HUES48 (cell line): ENCODE measurements at regions not wholly inside any gene's neighbourhood (a gene's known extent, or its start where the extent isn't known, plus 50 kb on each side); places are given as distances from the start of the nearest gene placed in this dataset.
"Not testable (repeated sequence)": the region's sequence is repeated elsewhere in the genome, so short reads cannot be mapped to it uniquely, and the experiment has no call there.

Experiments used
- H3K27ac ChIP-seq: one replicate; pipeline ENCODE4 v1.7.0; 2013; ENCODE audit warnings: low read depth, low read length, inconsistent platforms
- H3K27me3 ChIP-seq: 2 replicates; pipeline ENCODE4 v1.6.1; 2013; ENCODE audit warnings: mild to moderate bottlenecking, low read length; ENCODE audit not compliant: control insufficient read depth, insufficient read depth
- H3K36me3 ChIP-seq: 2 replicates; pipeline ENCODE4 v1.6.1; 2013; ENCODE audit warnings: low read length; ENCODE audit not compliant: control insufficient read depth, insufficient read depth
- H3K4me1 ChIP-seq: 2 replicates; pipeline ENCODE4 v1.6.1; 2013; ENCODE audit warnings: mild to moderate bottlenecking, low read length; ENCODE audit not compliant: control insufficient read depth, insufficient read depth
- H3K4me3 ChIP-seq: 2 replicates; pipeline ENCODE4 v1.5.1; 2013; ENCODE audit warnings: mild to moderate bottlenecking, low read depth, low read length
- H3K9ac ChIP-seq: 2 replicates; pipeline ENCODE4 v1.6.1; 2013; ENCODE audit warnings: mild to moderate bottlenecking, low read depth, low read length, moderate library complexity
- H3K9me3 ChIP-seq: 2 replicates; pipeline ENCODE4 v1.6.1; 2013; ENCODE audit warnings: low read length; ENCODE audit not compliant: control insufficient read depth, insufficient read depth

- Histone ChIP-seq H3K4me3 (no peak overlapping the region), H3K9ac (no peak overlapping the region), H3K27me3 (no peaks in the 10 kb centered on the region), H3K27ac (no peak overlapping the region), H3K4me1 (no peaks in the 10 kb centered on the region), H3K36me3 (no peaks in the 10 kb centered on the region), H3K9me3 (no peaks in the 10 kb centered on the region; the same call in 1 of the 2 replicates)
These were observed 954.4 kb downstream of the TRHDE start for GRCh38 chr12:73226593-73226992.

- H3K27ac ChIP-seq, H3K4me1 ChIP-seq, H3K27me3 ChIP-seq, H3K9me3 ChIP-seq, H3K9ac ChIP-seq, H3K4me3 ChIP-seq, H3K36me3 ChIP-seq: not testable (repeated sequence)
These were observed 956.7 kb downstream of the TRHDE start for GRCh38 chr12:73228828-73229227.

- Histone ChIP-seq H3K27ac (no peak overlapping the region), H3K36me3 (no peaks in the 10 kb centered on the region), H3K9me3 (no peaks in the 10 kb centered on the region; the same call in 1 of the 2 replicates), H3K4me1 (no peaks in the 10 kb centered on the region), H3K9ac (no peak overlapping the region), H3K27me3 (no peaks in the 10 kb centered on the region), H3K4me3 (no peak overlapping the region)
These were observed 963.2 kb downstream of the TRHDE start for GRCh38 chr12:73235387-73235786.

- H3K36me3 ChIP-seq, result no peaks in the 10 kb centered on the region
- no peaks in the 10 kb centered on the region; the same call in 1 of the 2 replicates for H3K9me3 ChIP-seq
- 0 out of 2 replicates have a peak, but pooled peaks cover 4% of the 10 kb centered on the region for H3K4me1 ChIP-seq
These were observed 967.9 kb downstream of the TRHDE start for GRCh38 chr12:73240110-73240509.

GRCh38 chr12:73262788-73263381 lies 990.7 kb downstream of the TRHDE start:
- Histone ChIP-seq H3K4me3 (no peak overlapping the region), H3K27ac (no peak overlapping the region), H3K27me3 (no peaks in the 10 kb centered on the region), H3K9ac (no peak overlapping the region), H3K4me1 (no peaks in the 10 kb centered on the region), H3K9me3 (no peaks in the 10 kb centered on the region; the same call in 1 of the 2 replicates), H3K36me3 (no peaks in the 10 kb centered on the region)

More at GRCh38 chr12:73240110-73240509, 967.9 kb downstream of the TRHDE start:
- Histone ChIP-seq H3K27ac (no peak overlapping the region), H3K27me3 (no peaks in the 10 kb centered on the region), H3K4me3 (no peak overlapping the region), H3K9ac (no peak overlapping the region)

- Histone ChIP-seq H3K27me3 (no peaks in the 10 kb centered on the region), H3K36me3 (no peaks in the 10 kb centered on the region), H3K4me1 (no peaks in the 10 kb centered on the region), H3K9ac (no peak overlapping the region), H3K4me3 (no peak overlapping the region), H3K9me3 (peaks cover 4% of the 10 kb centered on the region; the same call in 1 of the 2 replicates), H3K27ac (no peak overlapping the region)
These were observed 994.0 kb downstream of the TRHDE start for GRCh38 chr12:73266206-73266605.

GRCh38 chr12:73274976-73275375 lies 1002.8 kb downstream of the TRHDE start:
- H3K9ac ChIP-seq, result no peak overlapping the region
- no peak overlapping the region for H3K4me3 ChIP-seq
- no peaks in the 10 kb centered on the region for H3K27me3 ChIP-seq
- peaks cover 3% of the 10 kb centered on the region; the same call in 1 of the 2 replicates for H3K9me3 ChIP-seq
- H3K36me3 ChIP-seq, result no peaks in the 10 kb centered on the region
- no peaks in the 10 kb centered on the region for H3K4me1 ChIP-seq
- H3K27ac ChIP-seq, result no peak overlapping the region

GRCh38 chr12:73277971-73278370 lies 1005.8 kb downstream of the TRHDE start:
- H3K27ac ChIP-seq, result no peak overlapping the region
- no peak overlapping the region for H3K4me3 ChIP-seq
- H3K9ac ChIP-seq, result no peak overlapping the region
- H3K27me3 ChIP-seq, result no peaks in the 10 kb centered on the region
- no peaks in the 10 kb centered on the region for H3K9me3 ChIP-seq
- no peaks in the 10 kb centered on the region for H3K4me1 ChIP-seq
- H3K36me3 ChIP-seq, result no peaks in the 10 kb centered on the region

- no peak overlapping the region for H3K9ac ChIP-seq
- H3K27me3 ChIP-seq, result no peaks in the 10 kb centered on the region
- H3K36me3 ChIP-seq, result no peaks in the 10 kb centered on the region
- H3K4me1 ChIP-seq, result no peaks in the 10 kb centered on the region
- no peak overlapping the region for H3K4me3 ChIP-seq
- H3K27ac ChIP-seq, result no peak overlapping the region
- no peaks in the 10 kb centered on the region for H3K9me3 ChIP-seq
These were observed 1029.4 kb downstream of the TRHDE start for GRCh38 chr12:73301530-73301929.

GRCh38 chr12:73307260-73307659 lies 1035.1 kb downstream of the TRHDE start:
- Histone ChIP-seq H3K4me3 (no peak overlapping the region), H3K4me1 (no peaks in the 10 kb centered on the region), H3K27ac (no peak overlapping the region), H3K9ac (no peak overlapping the region), H3K36me3 (no peaks in the 10 kb centered on the region), H3K27me3 (no peaks in the 10 kb centered on the region), H3K9me3 (no peaks in the 10 kb centered on the region)

- Histone ChIP-seq H3K4me3 (no peak overlapping the region), H3K27ac (no peak overlapping the region)
These were observed 1035.9 kb downstream of the TRHDE start for GRCh38 chr12:73308079-73308478.

More at GRCh38 chr12:73308079-73308478, 1035.9 kb downstream of the TRHDE start:
- Histone ChIP-seq H3K27me3 (no peaks in the 10 kb centered on the region), H3K9ac (no peak overlapping the region), H3K36me3 (no peaks in the 10 kb centered on the region), H3K9me3 (no peaks in the 10 kb centered on the region), H3K4me1 (no peaks in the 10 kb centered on the region)
